ENCODE measurements at regions not wholly inside any gene's neighbourhood (a gene's known extent, or its start where the extent isn't known, plus 50 kb on each side); places are given as distances from the start of the nearest gene placed in this dataset.
"Not testable (repeated sequence)": the region's sequence is repeated elsewhere in the genome, so short reads cannot be mapped to it uniquely, and the experiment has no call there.

DNA sequence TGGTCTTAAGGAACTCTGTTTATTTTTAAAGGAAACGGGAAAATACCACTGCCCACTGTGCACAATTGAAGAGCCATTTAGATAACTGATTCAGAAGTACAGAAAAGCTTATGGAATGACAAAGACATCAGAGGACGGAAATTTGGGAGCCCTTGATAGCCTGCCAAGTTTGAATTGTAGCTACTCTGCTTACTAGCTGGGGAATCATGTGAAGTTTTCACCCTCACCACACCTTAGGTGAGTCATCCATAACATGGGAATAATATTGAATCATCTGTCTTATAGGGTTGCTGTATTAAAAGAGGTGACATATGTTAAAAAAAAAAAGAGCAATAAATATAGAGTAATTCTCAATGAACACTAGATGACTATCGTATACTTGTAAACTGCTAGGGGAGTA is 1104.2 kb downstream of the GATA3 start:
- Mint-ChIP-seq H3K36me3 (no peaks in the 10 kb centered on the region), H3K4me1 (peaks cover 4% of the 10 kb centered on the region), H3K9me3 (peaks cover 18% of the 10 kb centered on the region), H3K4me3 (no peak overlapping the region), H3K27ac (no peak overlapping the region), H3K27me3 (no peaks in the 10 kb centered on the region)
- CTCF ChIA-PET, result no interaction called here
- DNase-seq, result no peak

DNA sequence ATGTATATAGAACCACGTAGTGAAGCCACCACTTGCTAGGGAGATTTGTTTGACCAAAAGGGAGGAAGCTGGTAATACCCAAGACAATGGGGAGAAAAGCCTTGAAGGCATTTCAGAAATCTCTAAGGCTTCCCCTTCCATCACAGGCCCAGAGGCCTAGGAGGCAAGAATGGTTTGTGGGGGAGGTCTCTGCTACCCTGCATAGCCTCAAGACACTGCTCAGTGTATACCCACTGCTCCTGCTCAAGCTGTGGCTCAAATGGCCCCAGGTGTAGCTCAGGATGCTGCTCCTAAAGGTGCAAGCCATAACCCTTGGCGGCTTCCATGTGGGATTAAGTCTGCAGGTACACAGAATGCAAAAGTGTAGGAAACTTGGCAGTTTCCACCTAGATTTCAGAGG is 1105.8 kb downstream of the GATA3 start:
- Mint-ChIP-seq H3K9me3 (peaks cover 21% of the 10 kb centered on the region), H3K4me3 (no peak overlapping the region), H3K36me3 (no peaks in the 10 kb centered on the region), H3K27ac (no peak overlapping the region), H3K27me3 (no peaks in the 10 kb centered on the region), H3K4me1 (peaks cover 8% of the 10 kb centered on the region)
- no peak for DNase-seq
- CTCF ChIA-PET, result no interaction called here

DNA sequence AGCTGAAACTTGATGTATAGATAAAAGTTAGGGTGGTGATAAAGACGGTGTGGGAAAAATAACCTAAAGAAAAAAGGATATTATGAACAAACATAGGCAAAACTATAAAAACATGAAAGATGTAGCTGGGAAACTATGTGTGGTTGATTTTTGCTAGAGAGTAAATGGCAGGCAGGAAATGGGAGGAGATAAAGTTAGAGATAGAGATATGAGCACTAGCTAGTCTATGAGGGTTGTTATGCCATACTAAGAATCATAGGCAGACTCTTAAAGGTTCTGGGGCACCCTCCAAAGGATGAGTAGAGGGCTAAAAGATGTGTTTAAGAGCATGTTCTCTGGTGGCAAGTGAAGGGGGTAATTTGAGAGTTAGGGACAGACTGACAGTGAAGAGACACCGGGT is 1109.2 kb downstream of the GATA3 start:
- H3K36me3 Mint-ChIP-seq, result no peaks in the 10 kb centered on the region

GRCh38 chr10:9166770-9167169 is 1112.3 kb downstream of the GATA3 start:
- no peaks in the 10 kb centered on the region for H3K27me3 Mint-ChIP-seq
- DNase-seq, result no peak
- H3K27ac Mint-ChIP-seq, result no peak overlapping the region
- no peak overlapping the region for H3K4me3 Mint-ChIP-seq
- H3K36me3 Mint-ChIP-seq, result no peaks in the 10 kb centered on the region
- peaks cover 18% of the 10 kb centered on the region for H3K4me1 Mint-ChIP-seq
- peaks cover 10% of the 10 kb centered on the region for H3K9me3 Mint-ChIP-seq
- CTCF ChIA-PET, result no interaction called here

More for the DNA sequence above, 1109.2 kb downstream of the GATA3 start:
- peaks cover 23% of the 10 kb centered on the region for H3K9me3 Mint-ChIP-seq
- DNase-seq, result no peak
- peaks cover 18% of the 10 kb centered on the region for H3K4me1 Mint-ChIP-seq
- no peaks in the 10 kb centered on the region for H3K27me3 Mint-ChIP-seq
- no peak overlapping the region for H3K27ac Mint-ChIP-seq
- H3K4me3 Mint-ChIP-seq, result no peak overlapping the region
- CTCF ChIA-PET, result no interaction called here

DNA sequence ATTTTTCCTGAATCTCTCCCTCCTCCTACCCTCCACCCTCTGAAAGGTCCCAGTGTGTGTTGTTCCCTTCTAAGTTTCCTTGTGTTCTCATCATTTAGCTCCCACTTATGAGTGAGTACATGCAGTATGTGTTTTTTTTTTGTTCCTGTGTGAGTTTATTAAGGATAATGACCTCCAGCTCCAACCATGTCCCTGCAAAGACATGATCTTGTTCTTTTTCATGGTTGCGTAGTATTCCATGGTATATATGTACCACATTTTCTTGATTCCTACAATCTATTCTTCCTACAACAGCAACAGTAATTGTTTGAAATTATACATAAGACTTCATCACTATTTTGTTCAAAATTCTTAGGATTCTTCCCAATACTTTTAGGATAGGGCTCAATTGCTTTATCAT is 1117.8 kb downstream of the GATA3 start:
- Mint-ChIP-seq H3K9me3 (peaks cover 5% of the 10 kb centered on the region), H3K27ac (peak overlapping the region; percentile 21), H3K27me3 (no peaks in the 10 kb centered on the region), H3K36me3 (no peaks in the 10 kb centered on the region), H3K4me3 (no peak overlapping the region), H3K4me1 (peaks cover 17% of the 10 kb centered on the region)
- no peak for DNase-seq
- CTCF ChIA-PET, result no interaction called here

DNA sequence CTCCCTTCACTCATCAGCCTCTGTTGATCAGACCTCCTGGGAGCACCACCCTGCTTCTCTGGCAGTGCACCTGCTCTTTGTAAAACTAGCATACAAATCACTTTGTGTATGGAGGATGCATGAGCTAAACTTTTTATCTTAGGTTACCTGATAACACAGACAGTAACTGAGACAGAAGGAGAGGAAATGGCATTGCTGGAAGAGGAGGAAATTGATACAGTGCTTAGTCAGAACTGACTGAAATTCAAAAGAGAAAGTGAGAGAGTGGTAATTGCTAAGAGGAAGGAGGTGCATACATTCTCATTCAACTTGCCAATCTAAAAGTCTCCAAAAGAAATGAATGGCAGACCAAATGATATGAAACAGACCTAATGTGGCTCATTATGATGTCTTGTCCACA is 1120.7 kb downstream of the GATA3 start:
- Mint-ChIP-seq H3K27me3 (no peaks in the 10 kb centered on the region), H3K4me3 (no peak overlapping the region), H3K27ac (no peak overlapping the region), H3K36me3 (no peaks in the 10 kb centered on the region), H3K9me3 (peaks cover 5% of the 10 kb centered on the region), H3K4me1 (peaks cover 17% of the 10 kb centered on the region)
- CTCF ChIA-PET, result no interaction called here
- DNase-seq, result no peak

DNA sequence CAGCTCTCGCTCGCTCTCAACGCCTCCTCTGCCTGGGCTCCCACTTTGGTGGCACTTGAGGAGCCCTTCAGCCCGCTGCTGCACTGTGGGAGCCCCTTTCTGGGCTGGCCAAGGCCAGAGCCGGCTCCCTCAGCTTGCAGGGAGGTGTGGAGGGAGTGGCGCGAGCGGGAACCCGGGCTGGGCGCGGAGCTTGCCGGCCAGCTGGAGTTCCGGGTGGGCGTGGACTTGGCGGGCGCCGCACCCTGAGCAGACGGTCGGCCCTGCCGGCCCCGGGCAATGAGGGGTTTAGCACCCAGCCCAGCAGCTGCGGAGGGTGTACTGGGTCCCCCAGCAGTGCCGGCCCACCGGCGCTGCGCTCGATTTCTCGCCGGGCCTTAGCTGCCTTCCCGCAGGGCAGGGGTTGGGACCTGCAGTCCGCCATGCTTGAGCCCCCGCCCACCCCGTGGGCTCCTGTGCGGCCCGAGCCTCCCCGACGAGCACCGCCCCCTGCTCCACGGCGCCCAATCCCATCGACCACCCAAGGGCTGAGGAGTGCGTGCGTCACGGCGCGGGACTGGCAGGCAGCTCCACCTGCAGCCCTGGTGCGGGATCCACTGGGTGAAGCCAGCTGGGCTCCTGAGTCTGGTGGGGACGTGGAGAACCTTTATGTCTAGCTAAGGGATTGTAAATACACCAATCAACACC is 1128.9 kb downstream of the GATA3 start:
- CTCF ChIA-PET, H3K27ac Mint-ChIP-seq, H3K36me3 Mint-ChIP-seq, H3K4me1 Mint-ChIP-seq, DNase-seq, H3K9me3 Mint-ChIP-seq, H3K27me3 Mint-ChIP-seq, H3K4me3 Mint-ChIP-seq: not testable (repeated sequence)

GRCh38 chr10:9188022-9188810 is 1133.7 kb downstream of the GATA3 start:
- Mint-ChIP-seq H3K4me3 (no peak overlapping the region), H3K4me1 (no peaks in the 10 kb centered on the region), H3K36me3 (no peaks in the 10 kb centered on the region), H3K27ac (no peak overlapping the region), H3K9me3 (no peaks in the 10 kb centered on the region), H3K27me3 (peaks cover 4% of the 10 kb centered on the region)
- no peak for DNase-seq
- CTCF ChIA-PET, result no interaction called here

GRCh38 chr10:9189448-9189847 is 1135.0 kb downstream of the GATA3 start:
- Mint-ChIP-seq H3K9me3 (no peaks in the 10 kb centered on the region), H3K36me3 (no peaks in the 10 kb centered on the region), H3K27ac (no peak overlapping the region), H3K4me1 (no peaks in the 10 kb centered on the region), H3K4me3 (no peak overlapping the region), H3K27me3 (peaks cover 4% of the 10 kb centered on the region)
- CTCF ChIA-PET, result no interaction called here
- no peak for DNase-seq

DNA sequence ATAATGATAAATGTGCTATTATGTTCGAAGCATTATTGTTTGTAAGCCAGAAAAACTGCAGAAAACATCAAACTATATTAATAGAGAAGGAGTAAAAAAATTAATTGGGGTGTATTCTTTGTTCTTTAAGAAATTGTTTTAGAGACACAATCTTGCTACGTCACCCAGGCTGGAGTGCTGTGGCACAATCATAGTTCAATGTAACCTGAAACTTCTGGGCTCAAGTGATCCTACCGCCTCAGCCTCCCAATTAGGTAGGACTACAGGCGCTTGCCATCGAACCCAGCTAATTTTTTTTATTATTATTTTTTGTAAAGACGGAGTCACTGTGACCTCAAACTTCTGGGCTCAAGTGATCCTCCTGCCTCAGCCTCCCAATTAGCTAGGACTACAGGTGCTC is 1138.6 kb downstream of the GATA3 start:
- Mint-ChIP-seq H3K36me3 (no peaks in the 10 kb centered on the region), H3K9me3 (no peaks in the 10 kb centered on the region), H3K27ac (no peak overlapping the region), H3K4me1 (no peaks in the 10 kb centered on the region), H3K4me3 (no peak overlapping the region), H3K27me3 (no peaks in the 10 kb centered on the region)
- DNase-seq, result no peak
- CTCF ChIA-PET, result no interaction called here

DNA sequence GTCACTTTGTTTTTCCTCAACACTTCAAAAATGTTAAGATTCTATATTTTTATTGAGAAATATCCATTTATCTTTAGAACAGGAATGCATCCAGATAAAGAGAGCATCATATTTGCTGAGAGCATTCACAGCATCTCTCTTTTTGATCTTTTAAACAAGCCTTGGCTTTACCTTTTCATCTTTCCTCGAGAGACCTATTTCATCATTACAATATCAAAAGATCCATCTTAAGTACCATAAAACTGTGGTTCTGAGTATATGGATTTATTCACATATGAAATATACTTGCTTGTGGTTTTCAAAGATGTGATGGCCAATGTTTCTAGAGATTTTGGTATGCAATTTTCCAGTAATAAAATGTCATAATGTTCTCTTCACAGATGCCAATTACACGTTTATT is 1140.9 kb downstream of the GATA3 start:
- H3K36me3 Mint-ChIP-seq, result no peaks in the 10 kb centered on the region
- H3K4me3 Mint-ChIP-seq, result no peak overlapping the region
- no peaks in the 10 kb centered on the region for H3K4me1 Mint-ChIP-seq
- no peak overlapping the region for H3K27ac Mint-ChIP-seq
- CTCF ChIA-PET, result no interaction called here
- H3K9me3 Mint-ChIP-seq, result no peaks in the 10 kb centered on the region
- no peaks in the 10 kb centered on the region for H3K27me3 Mint-ChIP-seq
- DNase-seq, result no peak

DNA sequence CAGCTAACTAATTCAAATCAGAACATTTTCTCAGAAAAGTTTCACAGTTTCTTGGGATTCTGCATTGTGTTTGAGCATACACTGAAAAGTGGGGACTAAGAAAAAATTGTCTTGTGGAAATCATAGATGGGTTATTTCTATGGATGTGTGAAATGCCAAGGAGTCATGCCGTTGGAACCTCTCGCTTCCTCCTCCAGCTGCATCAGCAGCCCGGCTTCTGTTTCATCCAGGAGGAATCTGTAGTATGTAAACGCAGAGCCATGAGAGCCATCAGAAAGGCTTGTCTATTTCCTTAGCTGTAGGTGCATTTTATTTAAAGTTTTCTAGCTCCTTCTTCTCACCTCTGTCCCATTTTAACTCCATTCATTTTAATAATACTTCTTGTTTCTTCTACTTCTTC is 1144.1 kb downstream of the GATA3 start:
- Mint-ChIP-seq H3K9me3 (no peaks in the 10 kb centered on the region), H3K27me3 (no peaks in the 10 kb centered on the region), H3K27ac (no peak overlapping the region), H3K4me1 (no peaks in the 10 kb centered on the region), H3K36me3 (no peaks in the 10 kb centered on the region), H3K4me3 (no peak overlapping the region)
- no peak for DNase-seq
- CTCF ChIA-PET, result no interaction called here

GRCh38 chr10:9205558-9205957 is 1151.1 kb downstream of the GATA3 start:
- CTCF ChIA-PET, result no interaction called here
- Mint-ChIP-seq H3K9me3 (no peaks in the 10 kb centered on the region), H3K36me3 (no peaks in the 10 kb centered on the region), H3K27ac (no peak overlapping the region), H3K27me3 (peaks cover 3% of the 10 kb centered on the region), H3K4me3 (no peak overlapping the region), H3K4me1 (peaks cover 4% of the 10 kb centered on the region)
- no peak for DNase-seq

- H3K4me1 Mint-ChIP-seq, result peaks cover 4% of the 10 kb centered on the region
- peak; percentile 79 for DNase-seq
- no peak overlapping the region for H3K27ac Mint-ChIP-seq
- CTCF ChIA-PET, result interaction anchor here (0.6 to 1.6 kb wide), 7 partner anchors 93 to 1684 kb away, joined by 3 to 5 read pairs (median 3); no protein-coding TSS in a partner anchor
- H3K9me3 Mint-ChIP-seq, result no peaks in the 10 kb centered on the region
- H3K27me3 Mint-ChIP-seq, result peaks cover 9% of the 10 kb centered on the region
- H3K36me3 Mint-ChIP-seq, result no peaks in the 10 kb centered on the region
- no peak overlapping the region for H3K4me3 Mint-ChIP-seq
Measured at GRCh38 chr10:9209105-9209798, 1154.8 kb downstream of the GATA3 start.

DNA sequence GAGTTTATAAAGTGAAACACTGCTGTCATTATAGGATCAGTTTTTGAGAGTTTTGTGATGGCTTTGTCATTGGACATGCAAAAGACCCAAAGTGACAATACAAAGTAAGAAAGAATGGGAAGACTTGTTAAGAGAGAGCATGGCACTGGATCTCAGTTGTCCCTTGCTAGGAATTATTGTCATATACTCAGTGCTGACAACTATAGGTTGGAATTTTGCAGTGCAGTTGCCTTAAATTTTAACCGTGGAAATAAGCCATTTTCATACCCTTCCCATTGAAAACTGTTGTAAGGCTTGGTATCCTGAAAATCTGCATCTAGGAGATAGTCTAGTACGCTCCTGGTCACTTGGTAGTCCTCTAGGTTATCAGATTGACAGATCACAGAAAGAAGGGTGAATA is 1156.7 kb downstream of the GATA3 start:
- Mint-ChIP-seq H3K27ac (no peak overlapping the region), H3K36me3 (no peaks in the 10 kb centered on the region), H3K4me1 (peaks cover 4% of the 10 kb centered on the region), H3K9me3 (no peaks in the 10 kb centered on the region), H3K4me3 (no peak overlapping the region), H3K27me3 (peaks cover 14% of the 10 kb centered on the region)
- CTCF ChIA-PET, result no interaction called here
- DNase-seq, result no peak

Data from activated naive CD4-positive, alpha-beta T cell treated with anti-CD3 and anti-CD28 coated beads, Interleukin-2, amount 10 ng/mL, durations not matched to agents 7 days and 5 days (primary cell).